IPS DF 19.7 (cell line): ENCODE measurements at regions not wholly inside any gene's neighbourhood (a gene's known extent, or its start where the extent isn't known, plus 50 kb on each side); places are given as distances from the start of the nearest gene placed in this dataset.

ENCODE experiments used
- DNase-seq: peaks from one replicate; pipeline ENCODE4 v3.0.0-alpha.2; 2013; ENCODE audit warnings: low read depth, low spot score

GRCh38 chr1:59115865-59116264 lies 181.0 kb upstream of the FGGY start:
- DNase-seq, result no peak

- peak; percentile 71 for DNase-seq
These were observed 179.9 kb upstream of the FGGY start for GRCh38 chr1:59116920-59117542.

GRCh38 chr1:59122527-59122926 lies 174.4 kb upstream of the FGGY start:
- DNase-seq, result no peak

GRCh38 chr1:59123081-59123681 lies 173.7 kb upstream of the FGGY start:
- DNase-seq, result no peak

- DNase-seq, result no peak
These were observed 172.7 kb upstream of the FGGY start for GRCh38 chr1:59124166-59124565.

- no peak for DNase-seq
These were observed 171.7 kb upstream of the FGGY start for GRCh38 chr1:59125154-59125553.

- DNase-seq, result no peak
These were observed 171.1 kb upstream of the FGGY start for GRCh38 chr1:59125676-59126320.

GRCh38 chr1:59126366-59126765 lies 170.5 kb upstream of the FGGY start:
- DNase-seq, result no peak

- no peak for DNase-seq
These were observed 168.6 kb upstream of the FGGY start for GRCh38 chr1:59128239-59128736.

- DNase-seq, result no peak
These were observed 168.1 kb upstream of the FGGY start for GRCh38 chr1:59128784-59129227.

- no peak for DNase-seq
These were observed 164.6 kb upstream of the FGGY start for GRCh38 chr1:59132295-59132694.

GRCh38 chr1:59133997-59134396 lies 162.9 kb upstream of the FGGY start:
- no peak for DNase-seq

- DNase-seq, result no peak
These were observed 161.1 kb upstream of the FGGY start for GRCh38 chr1:59135761-59136255.

GRCh38 chr1:59136541-59137275 lies 160.2 kb upstream of the FGGY start:
- no peak for DNase-seq

- no peak for DNase-seq
These were observed 159.6 kb upstream of the FGGY start for GRCh38 chr1:59137276-59137615.

GRCh38 chr1:59137968-59138367 lies 158.9 kb upstream of the FGGY start:
- no peak for DNase-seq

GRCh38 chr1:59138402-59138801 lies 158.5 kb upstream of the FGGY start:
- no peak for DNase-seq

- no peak for DNase-seq
These were observed 157.5 kb upstream of the FGGY start for GRCh38 chr1:59139396-59139795.

GRCh38 chr1:59141267-59141863 lies 155.5 kb upstream of the FGGY start:
- no peak for DNase-seq

GRCh38 chr1:59142311-59143132 lies 154.4 kb upstream of the FGGY start:
- DNase-seq, result no peak

GRCh38 chr1:59143133-59143487 lies 153.8 kb upstream of the FGGY start:
- no peak for DNase-seq
